PC-9 (cell line): ENCODE measurements at regions not wholly inside any gene's neighbourhood (a gene's known extent, or its start where the extent isn't known, plus 50 kb on each side); places are given as distances from the start of the nearest gene placed in this dataset.

Source experiments
- EZH2 ChIP-seq: fragments of 200-600 bp; sonication (generic); IDR thresholded peaks from 2 replicates; pipeline ENCODE4 v1.8.0; 2017; ENCODE audit warnings: antibody characterized with exemption, low read depth
- TF ChIP-seq, protein P1 (sequence below): fragments of 200-600 bp; sonication (generic); conservative IDR thresholded peaks from 2 replicates; pipeline ENCODE4 v1.6.1; 2017; ENCODE audit warnings: mixed run types, antibody characterized with exemption, mild to moderate bottlenecking, moderate library complexity

GRCh38 chr19:30679789-30680188 lies 307.6 kb downstream of the ZNF536 start:
- TF ChIP-seq, protein P1, sequence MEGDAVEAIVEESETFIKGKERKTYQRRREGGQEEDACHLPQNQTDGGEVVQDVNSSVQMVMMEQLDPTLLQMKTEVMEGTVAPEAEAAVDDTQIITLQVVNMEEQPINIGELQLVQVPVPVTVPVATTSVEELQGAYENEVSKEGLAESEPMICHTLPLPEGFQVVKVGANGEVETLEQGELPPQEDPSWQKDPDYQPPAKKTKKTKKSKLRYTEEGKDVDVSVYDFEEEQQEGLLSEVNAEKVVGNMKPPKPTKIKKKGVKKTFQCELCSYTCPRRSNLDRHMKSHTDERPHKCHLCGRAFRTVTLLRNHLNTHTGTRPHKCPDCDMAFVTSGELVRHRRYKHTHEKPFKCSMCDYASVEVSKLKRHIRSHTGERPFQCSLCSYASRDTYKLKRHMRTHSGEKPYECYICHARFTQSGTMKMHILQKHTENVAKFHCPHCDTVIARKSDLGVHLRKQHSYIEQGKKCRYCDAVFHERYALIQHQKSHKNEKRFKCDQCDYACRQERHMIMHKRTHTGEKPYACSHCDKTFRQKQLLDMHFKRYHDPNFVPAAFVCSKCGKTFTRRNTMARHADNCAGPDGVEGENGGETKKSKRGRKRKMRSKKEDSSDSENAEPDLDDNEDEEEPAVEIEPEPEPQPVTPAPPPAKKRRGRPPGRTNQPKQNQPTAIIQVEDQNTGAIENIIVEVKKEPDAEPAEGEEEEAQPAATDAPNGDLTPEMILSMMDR, result no peak
- no peak for TF ChIP-seq EZH2
